ENCODE measurements at regions not wholly inside any gene's neighbourhood (a gene's known extent, or its start where the extent isn't known, plus 50 kb on each side); places are given as distances from the start of the nearest gene placed in this dataset.
A peak's percentile ranks its signal among the peaks of the same experiment; 100 is the strongest.
"Not testable (repeated sequence)": the region's sequence is repeated elsewhere in the genome, so short reads cannot be mapped to it uniquely, and the experiment has no call there.

- no peak for TF ChIP-seq POLR2A (IDR thresholded peaks at IDR 0.05; ENCODE audit: low read depth, low read length)
- FAIRE-seq (no peak), DNase-seq (ENCODE audit: insufficient read length, low spot score) (no peak)
These were observed 274.0 kb downstream of the LNPK start for GRCh38 chr2:175728032-175728431.

GRCh38 chr2:175726223-175726622 lies 275.8 kb downstream of the LNPK start:
- peak; percentile 7 for DNase-seq (ENCODE audit: insufficient read length, low spot score)
- FAIRE-seq, result peak; percentile 94
- no peak for TF ChIP-seq POLR2A (IDR thresholded peaks at IDR 0.05; ENCODE audit: low read depth, low read length)

- TF ChIP-seq POLR2A (IDR thresholded peaks at IDR 0.05; ENCODE audit: low read depth, low read length), result no peak
- DNase-seq (ENCODE audit: insufficient read length, low spot score) (no peak), FAIRE-seq (no peak)
These were observed 292.8 kb downstream of the LNPK start for GRCh38 chr2:175709248-175709647.

- no peak for FAIRE-seq
- DNase-seq (ENCODE audit: insufficient read length, low spot score), result no peak
- no peak for TF ChIP-seq POLR2A (IDR thresholded peaks at IDR 0.05; ENCODE audit: low read depth, low read length)
These were observed 294.7 kb downstream of the LNPK start for GRCh38 chr2:175707322-175707721.

- not testable (repeated sequence) for DNase-seq (ENCODE audit: insufficient read length, low spot score); FAIRE-seq
These were observed 297.5 kb downstream of the LNPK start for GRCh38 chr2:175704568-175704967.

GRCh38 chr2:175698061-175698460 lies 304.0 kb downstream of the LNPK start:
- no peak for FAIRE-seq
- DNase-seq (ENCODE audit: insufficient read length, low spot score), result no peak
- TF ChIP-seq POLR2A (IDR thresholded peaks at IDR 0.05; ENCODE audit: low read depth, low read length), result no peak

- TF ChIP-seq POLR2A (IDR thresholded peaks at IDR 0.05; ENCODE audit: low read depth, low read length), result no peak
- no peak for FAIRE-seq
- DNase-seq (ENCODE audit: insufficient read length, low spot score), result peak; percentile 6
These were observed 311.8 kb downstream of the LNPK start for GRCh38 chr2:175690113-175690837.

GRCh38 chr2:175688243-175688642 lies 313.8 kb downstream of the LNPK start:
- DNase-seq (ENCODE audit: insufficient read length, low spot score), result no peak
- FAIRE-seq, result no peak
- no peak for TF ChIP-seq POLR2A (IDR thresholded peaks at IDR 0.05; ENCODE audit: low read depth, low read length)

- TF ChIP-seq POLR2A (IDR thresholded peaks at IDR 0.05; ENCODE audit: low read depth, low read length), result no peak
These were observed 314.6 kb downstream of the LNPK start for GRCh38 chr2:175687465-175687864.

GRCh38 chr2:175686002-175686401 lies 316.1 kb downstream of the LNPK start:
- TF ChIP-seq POLR2A (IDR thresholded peaks at IDR 0.05; ENCODE audit: low read depth, low read length), result no peak
- DNase-seq (ENCODE audit: insufficient read length, low spot score) (no peak), FAIRE-seq (no peak)

More at GRCh38 chr2:175687465-175687864, 314.6 kb downstream of the LNPK start:
- FAIRE-seq (no peak), DNase-seq (ENCODE audit: insufficient read length, low spot score) (no peak)

- FAIRE-seq (no peak), DNase-seq (ENCODE audit: insufficient read length, low spot score) (no peak)
- TF ChIP-seq POLR2A (IDR thresholded peaks at IDR 0.05; ENCODE audit: low read depth, low read length), result no peak
These were observed 317.6 kb downstream of the LNPK start for GRCh38 chr2:175684466-175684865.

GRCh38 chr2:175679728-175680127 lies 322.3 kb downstream of the LNPK start:
- DNase-seq (ENCODE audit: insufficient read length, low spot score) (no peak), FAIRE-seq (no peak)
- no peak for TF ChIP-seq POLR2A (IDR thresholded peaks at IDR 0.05; ENCODE audit: low read depth, low read length)

GRCh38 chr2:175679231-175679630 lies 322.8 kb downstream of the LNPK start:
- no peak for FAIRE-seq
- no peak for DNase-seq (ENCODE audit: insufficient read length, low spot score)
- no peak for TF ChIP-seq POLR2A (IDR thresholded peaks at IDR 0.05; ENCODE audit: low read depth, low read length)

- FAIRE-seq (no peak), DNase-seq (ENCODE audit: insufficient read length, low spot score) (no peak)
- TF ChIP-seq POLR2A (IDR thresholded peaks at IDR 0.05; ENCODE audit: low read depth, low read length), result no peak
These were observed 324.2 kb downstream of the LNPK start for GRCh38 chr2:175677880-175678279.

- no peak for TF ChIP-seq POLR2A (IDR thresholded peaks at IDR 0.05; ENCODE audit: low read depth, low read length)
- FAIRE-seq (no peak), DNase-seq (ENCODE audit: insufficient read length, low spot score) (no peak)
These were observed 325.3 kb downstream of the LNPK start for GRCh38 chr2:175676813-175677212.

- not testable (repeated sequence) for DNase-seq (ENCODE audit: insufficient read length, low spot score); FAIRE-seq
These were observed 333.3 kb downstream of the LNPK start for GRCh38 chr2:175668804-175669203.

Data from H54 (cell line).